Stimulated activated CD4-positive, alpha-beta T cell treated with anti-CD3 and anti-CD28 coated beads, Interleukin-2, amount 100 ng/mL, for 24 hours (primary cell): ENCODE measurements at regions not wholly inside any gene's neighbourhood (a gene's known extent, or its start where the extent isn't known, plus 50 kb on each side); places are given as distances from the start of the nearest gene placed in this dataset.

ENCODE experiments used
- DNase-seq, 2 donors: peaks; one replicate each; pipeline ENCODE4 v3.0.0-alpha.2; 2020

- no peak for DNase-seq
Observed at GRCh38 chr9:21565155-21565554, 83.0 kb upstream of the IFNE start.

- DNase-seq = no peak
Observed at GRCh38 chr9:21567926-21568325, 85.8 kb upstream of the IFNE start.

- DNase-seq = no peak
Observed at GRCh38 chr9:21568484-21568883, 86.4 kb upstream of the IFNE start.

- no peak for DNase-seq
Observed at GRCh38 chr9:21569721-21570120, 87.6 kb upstream of the IFNE start.

GRCh38 chr9:21570643-21571275 lies 88.6 kb upstream of the IFNE start:
- no peak for DNase-seq

GRCh38 chr9:21574261-21574660 lies 92.1 kb upstream of the IFNE start:
- no peak for DNase-seq

- peak in 1 of 2 donors; percentile 30 for DNase-seq
Observed at GRCh38 chr9:21576331-21577189, 94.4 kb upstream of the IFNE start.

- no peak for DNase-seq
Observed at GRCh38 chr9:21579247-21579671, 97.1 kb upstream of the IFNE start.

- no peak for DNase-seq
Observed at GRCh38 chr9:21579743-21580142, 97.6 kb upstream of the IFNE start.

- DNase-seq = no peak
Observed at GRCh38 chr9:21580636-21581378, 98.7 kb upstream of the IFNE start.

GRCh38 chr9:21583628-21584377 lies 101.7 kb upstream of the IFNE start:
- DNase-seq = no peak

GRCh38 chr9:21584890-21585289 lies 102.8 kb upstream of the IFNE start:
- DNase-seq = no peak

GRCh38 chr9:21585756-21586752 lies 103.9 kb upstream of the IFNE start:
- no peak for DNase-seq

GRCh38 chr9:21589344-21590056 lies 107.4 kb upstream of the IFNE start:
- DNase-seq = no peak

- no peak for DNase-seq
Observed at GRCh38 chr9:21590058-21590996, 108.2 kb upstream of the IFNE start.

GRCh38 chr9:21591221-21592062 lies 109.3 kb upstream of the IFNE start:
- peak; percentile 62 to 65 for DNase-seq

- no peak for DNase-seq
Observed at GRCh38 chr9:21592063-21592338, 109.9 kb upstream of the IFNE start.

GRCh38 chr9:21597284-21597683 lies 115.2 kb upstream of the IFNE start:
- no peak for DNase-seq

- DNase-seq = no peak
Observed at GRCh38 chr9:21598749-21599148, 116.6 kb upstream of the IFNE start.
